Right lobe of liver (tissue), 4 donors: ENCODE measurements at regions not wholly inside any gene's neighbourhood (a gene's known extent, or its start where the extent isn't known, plus 50 kb on each side); places are given as distances from the start of the nearest gene placed in this dataset.

Experiments
- POLR2A ChIP-seq: fragments of 450-650 bp; IDR thresholded peaks from one replicate; pipeline ENCODE4 v1.6.1; 2017; ENCODE audit warnings: antibody characterized with exemption, mild to moderate bottlenecking
- TF ChIP-seq, protein P1 (sequence below), 4 donors: fragments of 200-600 bp in 3 of 4; fragments of 450-650 bp in 1 of 4; IDR thresholded peaks; one replicate each; pipeline versions ENCODE4 v1.5.1 to v1.8.0; 2016 to 2022; ENCODE audit warnings: antibody characterized with exemption in 4 of 4, mild to moderate bottlenecking in 2 of 4
- donor health status: DM: no; HTN: no; CAD: no.
- donor health status: DM: no; HTN: no; CAD: no.
- donor health status: DM: no; HTN: yes; CAD: no.

DNA sequence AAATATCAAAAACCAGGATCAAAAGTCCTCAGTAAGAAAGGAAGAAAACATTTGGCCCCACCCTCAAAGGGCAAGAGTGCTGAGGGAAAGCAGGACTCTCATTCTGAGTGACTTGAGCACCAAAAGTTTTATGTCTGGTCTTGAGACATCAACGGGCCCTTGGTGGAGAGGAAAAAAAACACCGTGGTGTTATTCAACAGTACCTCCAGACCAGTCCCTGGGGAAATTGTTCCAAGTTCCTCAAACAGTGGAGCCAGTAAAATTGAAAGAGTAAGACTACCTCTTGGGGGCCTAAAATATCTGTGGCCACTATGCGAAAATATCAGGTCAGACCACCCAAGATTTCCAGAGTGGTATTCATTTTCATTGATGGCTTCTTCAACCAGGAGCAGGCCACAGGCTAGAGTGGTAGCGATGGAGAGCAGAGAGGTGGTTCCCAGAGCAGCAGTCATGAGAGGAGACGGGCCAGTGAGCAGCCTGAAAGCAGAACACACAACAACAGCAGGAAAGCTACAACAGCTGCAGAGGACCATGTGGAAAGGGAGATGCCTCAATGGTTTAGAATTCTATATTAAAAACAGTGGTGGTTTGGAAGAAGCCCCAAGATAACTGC is 63.7 kb upstream of the RPL34 start:
- TF ChIP-seq, protein P1, sequence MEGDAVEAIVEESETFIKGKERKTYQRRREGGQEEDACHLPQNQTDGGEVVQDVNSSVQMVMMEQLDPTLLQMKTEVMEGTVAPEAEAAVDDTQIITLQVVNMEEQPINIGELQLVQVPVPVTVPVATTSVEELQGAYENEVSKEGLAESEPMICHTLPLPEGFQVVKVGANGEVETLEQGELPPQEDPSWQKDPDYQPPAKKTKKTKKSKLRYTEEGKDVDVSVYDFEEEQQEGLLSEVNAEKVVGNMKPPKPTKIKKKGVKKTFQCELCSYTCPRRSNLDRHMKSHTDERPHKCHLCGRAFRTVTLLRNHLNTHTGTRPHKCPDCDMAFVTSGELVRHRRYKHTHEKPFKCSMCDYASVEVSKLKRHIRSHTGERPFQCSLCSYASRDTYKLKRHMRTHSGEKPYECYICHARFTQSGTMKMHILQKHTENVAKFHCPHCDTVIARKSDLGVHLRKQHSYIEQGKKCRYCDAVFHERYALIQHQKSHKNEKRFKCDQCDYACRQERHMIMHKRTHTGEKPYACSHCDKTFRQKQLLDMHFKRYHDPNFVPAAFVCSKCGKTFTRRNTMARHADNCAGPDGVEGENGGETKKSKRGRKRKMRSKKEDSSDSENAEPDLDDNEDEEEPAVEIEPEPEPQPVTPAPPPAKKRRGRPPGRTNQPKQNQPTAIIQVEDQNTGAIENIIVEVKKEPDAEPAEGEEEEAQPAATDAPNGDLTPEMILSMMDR (IDR thresholded peaks at IDR 0.05), result no peak
- TF ChIP-seq POLR2A, result no peak
